Sigmoid colon (tissue), 4 donors: ENCODE measurements at regions not wholly inside any gene's neighbourhood (a gene's known extent, or its start where the extent isn't known, plus 50 kb on each side); places are given as distances from the start of the nearest gene placed in this dataset.

ENCODE experiments used
- CTCF ChIP-seq, 4 experiments: fragments of 450-650 bp in 3 of 4; fragments of 200-600 bp in 1 of 4; IDR thresholded peaks; one replicate each; pipeline ENCODE4 v1.5.1; 2016 to 2019; ENCODE audit warnings: antibody characterized with exemption in 4 of 4, mild to moderate bottlenecking in 3 of 4, moderate library complexity in 2 of 4
- EP300 ChIP-seq, 4 donors: sonication (generic); formaldehyde crosslinking; IDR thresholded peaks; one replicate each; pipeline ENCODE4 v1.6.1; 2017; ENCODE audit warnings: antibody characterized with exemption in 4 of 4
- POLR2AphosphoS5 ChIP-seq, 4 donors: sonication (generic); formaldehyde crosslinking; IDR thresholded peaks; one replicate each; pipeline ENCODE4 v1.6.1; 2017; ENCODE audit warnings: antibody characterized with exemption in 4 of 4

- TF ChIP-seq CTCF (IDR thresholded peaks at IDR 0.05), result peak; percentile 67 to 84 (median 74)
- TF ChIP-seq EP300 (IDR thresholded peaks at IDR 0.05), result no peak
- TF ChIP-seq POLR2AphosphoS5 (IDR thresholded peaks at IDR 0.05), result no peak
Measured at GRCh38 chr6:30396833-30397479, 52.0 kb downstream of the RPP21 start.
